ENCODE measurements at regions not wholly inside any gene's neighbourhood (a gene's known extent, or its start where the extent isn't known, plus 50 kb on each side); places are given as distances from the start of the nearest gene placed in this dataset.

GRCh38 chr6:79802657-79803300 is 144.6 kb downstream of the ELOVL4 start:
- no peak for TF ChIP-seq CTCF (IDR thresholded peaks at IDR 0.05)
- no peak overlapping the region for H3K4me3 ChIP-seq
- H3K4me1 ChIP-seq, result no peaks in the 10 kb centered on the region
- DNase-seq (ENCODE audit: extremely low spot score in 2 of 2), result no peak
- intact Hi-C loops (cut with DNase I), result no loop called here
- no peak overlapping the region for H3K27ac ChIP-seq
- H3K9me3 ChIP-seq, result no peaks in the 10 kb centered on the region
- no peaks in the 10 kb centered on the region for H3K27me3 ChIP-seq
- H3K36me3 ChIP-seq, result no peaks in the 10 kb centered on the region

- Histone ChIP-seq H3K27me3 (no peaks in the 10 kb centered on the region), H3K9me3 (no peaks in the 10 kb centered on the region), H3K4me1 (no peaks in the 10 kb centered on the region), H3K36me3 (no peaks in the 10 kb centered on the region), H3K4me3 (no peak overlapping the region), H3K27ac (no peak overlapping the region)
- intact Hi-C loops (cut with DNase I), result no loop called here
- TF ChIP-seq POLR2A (IDR thresholded peaks at IDR 0.05) (no peak), CTCF (IDR thresholded peaks at IDR 0.05) (no peak), POLR2AphosphoS5 (IDR thresholded peaks at IDR 0.05; ENCODE audit: insufficient read depth in 1 of 2, low read depth in 1 of 2) (no peak)
- no peak for DNase-seq (ENCODE audit: extremely low spot score in 2 of 2)
These were observed 146.0 kb downstream of the ELOVL4 start for GRCh38 chr6:79801362-79801761.

GRCh38 chr6:79798841-79799240 is 148.5 kb downstream of the ELOVL4 start:
- no peaks in the 10 kb centered on the region for H3K36me3 ChIP-seq
- no peak overlapping the region for H3K27ac ChIP-seq
- intact Hi-C loops (cut with DNase I), result no loop called here
- no peak for TF ChIP-seq CTCF (IDR thresholded peaks at IDR 0.05)
- TF ChIP-seq POLR2AphosphoS5 (IDR thresholded peaks at IDR 0.05; ENCODE audit: insufficient read depth in 1 of 2, low read depth in 1 of 2), result no peak
- no peak for TF ChIP-seq POLR2A (IDR thresholded peaks at IDR 0.05)
- no peak overlapping the region for H3K4me3 ChIP-seq
- H3K4me1 ChIP-seq, result no peaks in the 10 kb centered on the region
- no peaks in the 10 kb centered on the region for H3K9me3 ChIP-seq
- no peaks in the 10 kb centered on the region for H3K27me3 ChIP-seq
- DNase-seq (ENCODE audit: extremely low spot score in 2 of 2), result no peak

- no peak overlapping the region for H3K4me3 ChIP-seq
- intact Hi-C loops (cut with DNase I), result no loop called here
- H3K9me3 ChIP-seq, result no peaks in the 10 kb centered on the region
- no peak for DNase-seq (ENCODE audit: extremely low spot score in 2 of 2)
- no peaks in the 10 kb centered on the region for H3K27me3 ChIP-seq
- H3K4me1 ChIP-seq, result no peaks in the 10 kb centered on the region
- no peak overlapping the region for H3K27ac ChIP-seq
- TF ChIP-seq POLR2A (IDR thresholded peaks at IDR 0.05) (no peak), POLR2AphosphoS5 (IDR thresholded peaks at IDR 0.05; ENCODE audit: insufficient read depth in 1 of 2, low read depth in 1 of 2) (no peak), CTCF (IDR thresholded peaks at IDR 0.05) (no peak)
- no peaks in the 10 kb centered on the region for H3K36me3 ChIP-seq
These were observed 149.4 kb downstream of the ELOVL4 start for GRCh38 chr6:79797912-79798311.

GRCh38 chr6:79797163-79797764 is 150.1 kb downstream of the ELOVL4 start:
- TF ChIP-seq CTCF (IDR thresholded peaks at IDR 0.05) (no peak), POLR2A (IDR thresholded peaks at IDR 0.05) (no peak), POLR2AphosphoS5 (IDR thresholded peaks at IDR 0.05; ENCODE audit: insufficient read depth in 1 of 2, low read depth in 1 of 2) (no peak)
- intact Hi-C loops (cut with DNase I), result no loop called here
- no peaks in the 10 kb centered on the region for H3K36me3 ChIP-seq
- no peak overlapping the region for H3K4me3 ChIP-seq
- no peaks in the 10 kb centered on the region for H3K9me3 ChIP-seq
- DNase-seq (ENCODE audit: extremely low spot score in 2 of 2), result no peak
- no peak overlapping the region for H3K27ac ChIP-seq
- no peaks in the 10 kb centered on the region for H3K4me1 ChIP-seq
- H3K27me3 ChIP-seq, result no peaks in the 10 kb centered on the region

Data from vagina (tissue), 2 donors.